NCI-H2081 treated with DMSO at 0.1 percent for 48 hours (cell line): ENCODE measurements at regions not wholly inside any gene's neighbourhood (a gene's known extent, or its start where the extent isn't known, plus 50 kb on each side); places are given as distances from the start of the nearest gene placed in this dataset.
"Not testable (repeated sequence)": the region's sequence is repeated elsewhere in the genome, so short reads cannot be mapped to it uniquely, and the experiment has no call there.

Experiments
- DNase-seq: peaks from one replicate; lab custom pipeline; 2025; lab: John Stamatoyannopoulos, UW

DNA sequence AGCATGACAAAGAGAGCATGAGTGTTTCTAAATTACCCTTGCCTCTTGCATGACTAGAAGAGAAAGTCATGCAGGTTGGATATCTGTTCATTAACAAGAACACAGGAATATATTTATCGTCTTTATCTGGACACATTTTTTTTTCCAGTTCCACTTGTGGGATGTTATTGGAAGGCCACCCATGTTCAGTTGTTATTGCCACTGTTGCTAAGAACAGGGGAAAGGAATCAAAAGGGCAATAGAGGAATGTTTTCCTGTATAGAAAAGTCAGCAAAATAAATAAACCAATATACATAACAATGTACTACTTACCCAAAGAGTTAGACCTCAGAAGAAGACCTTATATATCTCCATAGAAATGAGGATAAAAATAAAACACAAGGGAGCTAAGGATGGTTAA lies 270.1 kb downstream of the QDPR start:
- DNase-seq = no peak

DNA sequence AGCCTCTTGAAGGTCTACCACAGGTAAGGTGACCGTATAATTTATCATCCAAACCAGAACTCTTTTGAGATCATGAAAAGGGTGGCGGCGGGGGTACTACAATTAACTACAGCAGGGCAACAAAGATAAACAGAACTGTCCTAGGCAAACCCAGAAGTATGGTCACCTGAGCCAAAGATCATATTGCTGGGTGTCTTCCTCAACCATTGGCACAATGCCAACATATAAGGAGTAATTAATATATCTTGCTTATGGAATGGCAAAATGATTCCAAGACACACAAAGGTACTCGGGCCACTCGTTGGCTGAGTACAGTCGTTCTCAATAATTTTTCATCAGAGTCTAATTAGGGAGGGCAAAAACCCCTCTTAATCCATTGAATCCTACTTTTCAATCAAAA lies 273.3 kb downstream of the QDPR start:
- no peak for DNase-seq

DNA sequence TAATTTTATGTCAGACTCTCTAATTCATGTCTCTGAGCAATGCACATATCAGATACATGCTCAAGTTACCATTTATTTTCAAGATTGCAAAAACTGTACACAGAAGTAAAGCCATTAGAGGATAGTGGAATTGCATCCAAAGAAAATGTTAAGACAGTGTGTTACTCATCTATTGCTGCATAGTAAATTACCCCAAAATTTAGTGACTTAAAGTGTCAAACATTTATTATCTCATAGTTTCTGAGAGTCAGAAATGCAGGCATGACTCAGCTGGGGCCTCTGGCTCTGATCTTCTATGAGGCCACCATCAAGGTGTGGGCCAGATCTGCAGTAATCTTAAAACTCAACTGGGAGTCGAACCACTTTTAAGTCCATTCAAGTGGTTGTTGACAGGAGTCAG lies 275.2 kb downstream of the QDPR start:
- DNase-seq = no peak

DNA sequence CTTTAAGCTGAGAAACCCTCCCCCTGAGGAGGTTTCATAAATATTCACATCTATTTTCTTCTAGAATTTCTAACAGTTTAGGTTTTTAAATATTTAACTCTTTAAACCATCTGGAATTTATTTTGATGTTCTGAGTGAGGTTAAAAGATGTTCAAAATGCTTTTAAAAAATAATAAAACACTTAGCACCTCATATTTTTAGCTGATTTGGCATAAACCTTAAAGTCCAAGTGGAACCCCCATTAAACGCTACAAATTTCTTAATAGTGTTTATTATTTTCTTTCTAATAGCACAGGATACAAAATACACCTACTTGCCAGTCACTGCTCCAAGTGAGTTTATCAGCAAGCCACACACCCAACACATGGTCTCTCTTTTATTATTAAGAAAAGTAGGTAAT lies 277.2 kb downstream of the QDPR start:
- no peak for DNase-seq

DNA sequence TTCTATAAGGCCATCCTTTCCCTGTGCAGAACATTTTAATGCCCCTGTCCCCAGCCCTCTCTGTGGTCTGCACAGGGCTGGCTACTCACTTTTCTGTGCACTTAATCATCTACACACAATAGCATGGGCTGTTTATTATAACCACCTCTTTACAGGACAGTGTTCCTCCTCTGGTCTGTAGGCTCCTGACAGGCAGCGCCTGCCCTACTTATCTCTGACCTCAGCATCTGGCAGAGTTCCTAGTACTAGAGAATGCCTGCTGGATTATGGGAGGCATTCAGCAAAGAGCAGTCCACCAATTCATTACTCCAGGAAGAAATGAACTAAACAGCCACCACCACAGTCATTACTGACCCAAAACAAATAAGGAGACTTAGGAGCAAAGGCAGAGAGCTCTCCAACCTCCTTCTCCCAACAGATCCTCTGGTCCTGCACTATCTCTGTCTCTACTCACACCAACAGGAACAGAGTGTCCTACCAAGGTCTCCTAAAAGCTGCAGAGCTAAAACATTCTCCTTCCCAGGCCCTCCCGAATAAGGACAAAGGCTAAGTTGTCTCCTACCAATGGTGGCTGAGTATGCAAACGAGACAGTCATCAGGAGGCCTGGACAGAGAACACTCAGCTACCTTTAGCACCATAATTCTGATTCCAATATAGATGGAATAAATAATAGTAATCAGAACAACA lies 279.2 kb downstream of the QDPR start:
- no peak for DNase-seq

DNA sequence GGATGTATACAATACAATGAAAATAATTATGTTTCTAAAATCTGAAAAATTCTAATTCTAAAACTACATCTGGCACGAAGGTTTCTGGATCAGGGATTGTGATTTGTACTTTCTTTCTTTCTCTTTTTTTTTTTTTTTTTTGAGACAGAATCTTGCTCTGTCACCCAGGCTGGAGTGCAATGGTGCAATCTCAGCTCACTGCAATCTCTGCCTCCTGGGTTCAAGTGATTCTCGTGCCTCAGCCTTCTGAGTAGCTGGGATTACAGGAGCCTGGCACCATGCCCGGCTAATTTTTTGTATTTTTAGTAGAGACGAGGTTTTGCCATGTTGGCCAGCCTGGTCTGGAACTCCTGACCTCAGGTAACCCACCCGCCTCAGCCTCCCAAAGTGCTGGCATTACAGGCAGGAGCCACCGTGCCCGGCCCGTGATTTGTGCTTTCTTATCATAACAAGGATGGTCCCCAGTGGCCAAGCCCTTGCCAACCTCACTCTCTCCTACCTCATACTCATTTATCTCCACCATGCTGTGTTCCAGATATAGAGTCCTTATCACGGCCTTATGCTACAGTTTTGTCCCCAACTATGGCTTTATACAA lies 279.9 kb downstream of the QDPR start:
- not testable (repeated sequence) for DNase-seq

DNA sequence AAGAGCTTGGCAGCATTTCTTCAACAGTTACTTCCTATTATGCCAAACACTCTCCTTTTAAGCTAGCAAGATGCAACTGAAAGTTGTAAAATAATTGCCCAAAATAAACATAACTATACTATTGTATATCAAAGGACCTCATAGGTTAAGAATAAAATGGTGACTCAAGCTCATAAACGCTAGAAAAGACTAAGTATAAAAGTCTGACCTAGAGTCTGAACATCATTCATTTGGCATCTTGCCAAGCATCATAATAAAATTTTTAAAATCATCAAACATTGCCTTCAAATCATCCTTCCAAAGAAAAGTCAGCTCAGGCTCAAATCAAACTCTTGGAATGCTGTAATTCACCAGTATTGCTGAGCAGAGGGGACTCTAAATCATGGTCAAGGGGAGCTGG lies 281.2 kb downstream of the QDPR start:
- DNase-seq = no peak

DNA sequence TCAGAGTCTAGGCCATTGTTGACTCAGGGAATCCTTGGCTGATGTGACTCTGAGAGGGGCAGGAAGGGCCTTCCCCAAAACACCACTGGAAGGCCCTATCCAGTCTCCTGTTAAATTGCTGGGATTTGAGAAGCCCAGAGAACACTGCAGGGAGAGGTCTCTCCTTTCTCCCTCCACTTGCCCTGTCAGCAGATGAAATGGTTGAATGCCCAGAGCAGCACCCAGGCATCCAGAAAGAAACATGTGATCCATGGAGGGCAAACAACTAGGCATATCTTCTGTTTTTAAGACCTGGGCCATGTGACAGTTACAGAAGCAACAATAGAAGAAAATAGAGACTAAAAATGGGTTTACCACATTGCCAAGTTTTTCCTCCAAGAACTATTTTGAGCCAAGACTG lies 291.1 kb downstream of the QDPR start:
- DNase-seq = no peak

DNA sequence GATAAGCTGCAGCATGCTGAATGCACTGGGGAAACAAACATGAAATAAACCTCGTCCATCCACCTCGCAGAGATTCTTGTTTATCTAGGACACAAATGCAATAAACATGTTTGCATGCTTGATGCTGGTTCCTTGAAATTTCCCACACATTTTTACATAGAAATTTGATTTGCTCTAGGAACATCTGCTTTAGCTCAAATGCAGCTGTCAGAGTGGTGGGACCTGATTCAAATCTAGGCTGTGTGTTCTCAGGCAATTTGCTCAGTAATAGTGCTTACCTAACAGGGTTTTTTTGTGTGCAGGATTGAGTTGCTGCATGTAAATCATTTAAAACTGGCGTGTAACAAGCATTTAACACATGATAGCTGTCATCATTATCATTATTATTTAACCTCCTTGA lies 293.1 kb downstream of the QDPR start:
- DNase-seq = no peak

DNA sequence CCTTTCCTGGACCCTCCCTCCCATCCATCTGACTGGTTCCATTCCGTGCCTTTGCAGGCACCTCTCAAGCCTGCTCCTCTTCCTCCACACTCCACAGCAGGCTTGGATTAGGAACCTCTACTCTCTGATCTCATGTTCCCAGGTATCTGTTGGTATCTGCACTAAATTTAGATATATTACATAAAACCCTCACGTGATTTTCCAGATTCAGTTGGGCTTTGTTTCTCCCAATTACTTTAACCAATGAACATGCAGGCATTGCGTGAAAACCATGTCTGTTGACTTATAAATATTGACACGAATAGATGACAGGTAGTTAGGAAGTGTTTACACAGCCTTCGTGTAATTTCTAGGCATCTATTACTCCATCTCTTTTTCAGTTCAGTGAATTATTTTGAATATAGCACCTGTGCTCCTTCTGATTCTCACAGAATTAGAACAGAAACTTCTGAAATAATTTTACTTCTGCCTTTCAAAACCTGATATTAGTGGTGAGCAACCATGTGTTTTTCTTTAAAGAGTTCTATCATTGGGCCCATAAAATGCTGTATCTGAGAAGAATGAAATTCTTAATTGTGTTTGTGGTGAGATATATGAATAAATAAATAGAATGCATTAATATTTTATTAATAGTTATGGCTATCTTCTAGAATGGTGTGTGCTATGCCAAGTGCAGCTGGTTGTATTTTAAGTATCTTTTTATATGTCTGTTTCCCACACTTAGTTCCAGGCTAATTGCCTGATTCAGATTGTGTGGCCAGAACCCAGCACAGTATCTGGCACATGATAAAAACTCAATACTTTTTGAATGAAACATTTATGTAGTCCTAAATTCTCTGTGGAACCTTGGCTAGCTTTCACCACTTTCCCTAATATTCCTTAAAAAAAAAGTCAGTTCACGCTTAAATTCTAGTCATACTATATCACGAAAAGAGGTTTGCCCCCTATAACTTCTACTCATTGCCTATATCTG lies 304.8 kb downstream of the QDPR start:
- peak; percentile 81 for DNase-seq

DNA sequence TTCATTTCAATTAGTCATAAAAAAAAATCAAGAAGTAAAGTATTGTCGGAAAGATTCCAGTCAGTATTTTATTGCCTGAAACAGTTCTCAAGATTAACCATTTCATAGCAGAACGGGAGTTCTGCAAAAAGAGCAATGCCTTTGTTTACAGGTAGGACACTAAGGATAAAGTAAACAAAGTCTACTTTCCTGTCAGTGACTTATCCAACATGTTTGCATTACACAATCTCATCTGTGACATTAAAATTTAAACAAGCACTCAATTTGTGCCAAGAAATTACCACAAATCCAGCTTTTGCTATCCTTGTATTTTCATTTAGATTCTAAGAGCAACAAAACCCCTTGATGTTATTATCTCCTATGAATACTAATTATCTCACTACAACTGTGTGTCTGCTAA lies 306.5 kb upstream of the LDB2 start:
- DNase-seq = no peak

DNA sequence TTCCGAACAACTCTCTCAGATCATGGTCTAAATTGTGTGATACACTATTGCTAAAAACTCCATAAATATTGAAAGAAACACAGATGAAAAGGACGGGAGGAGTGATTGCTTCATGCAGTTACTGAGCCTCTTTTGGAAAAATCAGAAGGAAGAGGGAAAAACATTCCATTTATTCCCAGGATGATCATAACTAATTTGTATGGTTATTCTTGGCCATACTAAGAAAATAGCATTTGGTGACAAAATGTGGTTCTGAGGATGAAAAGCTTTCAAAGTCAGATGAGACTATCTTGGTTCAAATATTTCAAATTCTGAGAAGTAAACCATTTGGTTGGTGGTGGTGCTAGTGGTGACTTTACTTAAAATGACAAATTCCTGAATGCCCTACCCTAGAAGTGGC lies 305.4 kb upstream of the LDB2 start:
- no peak for DNase-seq

DNA sequence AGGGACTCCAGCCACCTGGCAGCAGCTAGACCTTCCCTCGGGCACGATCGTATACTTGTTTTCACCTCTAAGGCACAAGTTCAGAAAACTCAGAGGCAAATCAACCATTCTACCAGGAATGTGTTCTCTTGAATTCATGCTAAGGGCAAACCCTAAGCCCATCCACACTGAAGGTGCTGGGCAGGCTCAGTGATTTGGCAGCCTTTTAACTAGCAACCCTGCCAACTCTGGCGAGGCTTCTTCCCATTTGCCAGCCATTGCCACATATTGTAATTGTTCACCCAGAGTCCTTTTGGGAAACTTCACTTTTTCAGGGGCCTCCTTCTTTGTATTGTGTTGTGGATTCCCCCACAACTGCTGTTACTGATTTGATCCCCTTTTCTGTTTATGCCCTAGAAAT lies 298.6 kb upstream of the LDB2 start:
- no peak for DNase-seq

DNA sequence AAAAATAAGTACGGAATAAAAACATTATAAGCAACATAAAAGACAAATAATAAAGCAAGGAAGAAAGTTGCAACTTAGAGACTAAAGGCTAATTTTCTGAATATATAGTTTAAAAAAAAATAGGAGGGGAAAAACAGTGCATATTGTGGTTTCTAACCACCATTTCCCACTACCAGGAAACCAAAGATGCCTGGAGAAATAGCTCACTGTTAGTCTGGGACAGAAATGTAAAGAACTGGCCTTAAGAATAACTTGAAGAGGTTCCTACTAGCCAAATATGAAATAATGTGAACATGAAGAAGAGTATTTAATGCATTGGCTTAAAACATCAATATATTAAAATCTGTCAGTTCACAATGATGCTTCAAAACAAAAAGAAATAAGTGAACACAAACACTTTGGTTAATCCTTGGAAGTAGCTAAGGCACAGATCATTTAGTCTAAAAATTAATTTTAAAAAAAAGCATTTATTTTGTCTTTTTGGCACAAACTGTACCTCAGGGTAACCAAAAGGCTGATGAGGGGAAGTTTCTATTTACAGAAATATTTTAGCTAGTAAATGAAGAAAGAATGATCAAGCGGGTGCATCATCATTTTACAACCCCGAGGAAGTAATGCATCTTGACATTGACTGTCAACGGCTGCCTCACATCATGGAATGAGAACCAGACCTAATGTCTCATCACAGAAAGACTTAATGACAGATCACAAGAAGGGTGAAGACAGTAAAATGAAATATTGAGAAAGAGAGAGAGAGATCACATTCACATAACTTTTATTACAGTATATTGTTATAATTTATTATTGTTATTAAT lies 297.2 kb upstream of the LDB2 start:
- DNase-seq = no peak

DNA sequence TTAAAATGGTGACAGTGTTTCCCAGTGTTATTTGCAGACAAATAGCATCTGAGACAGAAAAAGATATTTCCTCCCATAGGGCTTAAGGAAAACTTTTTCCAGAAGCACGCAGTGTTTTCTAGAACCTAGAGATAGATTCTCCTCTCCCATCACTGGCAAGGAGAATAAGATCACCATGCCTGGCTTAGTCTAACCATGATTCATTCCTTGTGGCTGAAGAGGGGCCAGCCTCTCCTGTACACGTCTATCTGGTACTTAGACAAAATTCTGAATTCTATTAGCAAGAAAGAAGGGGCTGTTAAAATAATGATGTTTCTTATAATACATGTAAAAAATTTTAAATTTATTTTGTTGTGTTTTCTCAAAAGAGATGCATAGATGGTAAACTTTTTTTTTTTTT lies 296.1 kb upstream of the LDB2 start:
- no peak for DNase-seq

DNA sequence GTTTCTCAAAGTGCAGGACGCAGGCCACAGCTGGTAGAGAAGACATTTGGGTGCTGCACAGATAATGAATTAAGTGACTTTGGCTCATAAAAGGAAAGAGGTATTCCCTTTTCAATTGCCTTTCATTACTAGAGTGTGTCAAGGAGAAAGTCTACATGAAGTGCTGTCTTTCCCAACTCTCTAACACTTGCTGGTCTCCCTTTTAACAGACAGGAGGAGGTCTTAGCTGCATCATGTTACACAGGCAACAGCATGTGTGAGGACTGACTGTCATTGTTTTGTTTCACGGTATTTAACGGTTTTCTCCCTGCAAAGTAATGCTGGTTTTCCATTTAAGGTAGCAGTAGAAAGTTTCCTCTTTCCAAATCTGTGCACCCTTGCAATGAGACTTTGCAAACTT lies 291.3 kb upstream of the LDB2 start:
- DNase-seq = no peak

DNA sequence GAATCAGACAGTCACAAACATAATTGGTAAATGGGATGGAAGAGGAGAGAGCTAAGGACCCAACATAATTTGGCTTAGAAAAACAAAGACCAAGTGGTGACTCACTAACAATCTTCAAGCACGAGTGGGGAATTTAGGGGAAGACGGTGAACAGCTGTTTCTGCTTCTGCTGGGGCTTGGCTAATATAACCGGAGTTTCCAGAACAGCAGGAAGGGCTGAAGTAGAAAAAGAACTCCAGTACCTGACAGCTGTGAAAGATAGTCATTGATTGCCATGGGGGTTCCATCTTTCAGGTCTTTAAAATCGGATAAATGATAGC lies 290.9 kb upstream of the LDB2 start:
- no peak for DNase-seq

DNA sequence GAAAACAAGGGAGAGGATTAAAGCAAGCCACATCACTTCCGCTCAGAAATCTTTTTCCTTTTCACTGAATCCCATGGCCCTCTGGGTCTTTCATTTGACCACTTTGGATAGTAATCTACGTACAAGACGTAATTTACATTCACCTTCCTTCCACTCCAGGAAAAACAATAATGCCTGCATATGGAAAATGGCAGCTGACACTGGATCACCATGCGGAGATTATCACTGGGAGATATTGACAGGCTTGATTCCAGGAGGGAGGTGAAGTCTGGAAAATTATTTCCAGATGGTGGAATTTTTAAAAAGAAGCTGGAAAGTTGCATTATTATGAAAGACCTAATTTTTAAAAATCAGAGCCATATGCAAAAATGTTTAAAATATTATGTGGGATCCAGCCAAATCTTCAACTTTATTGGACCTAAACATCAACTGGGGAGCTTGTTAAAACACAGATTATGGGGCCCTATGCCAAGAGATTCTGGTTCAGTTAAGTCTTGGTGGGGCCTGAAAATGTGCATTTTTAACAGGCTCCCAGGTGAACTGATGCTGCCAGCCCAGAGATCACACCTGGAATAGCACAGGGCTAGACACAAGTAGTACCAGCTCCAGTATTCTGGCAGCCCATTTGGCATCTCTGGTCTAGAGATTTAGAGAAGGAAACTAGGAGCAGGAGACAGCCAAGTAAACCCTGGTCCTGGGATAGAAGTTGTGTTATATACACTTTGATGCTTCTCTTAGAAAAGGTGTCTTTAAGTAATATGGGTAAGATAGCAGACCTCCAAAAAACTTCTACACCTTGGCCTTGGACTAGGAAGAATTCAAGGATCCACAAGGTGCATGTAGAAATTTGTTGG lies 290.3 kb upstream of the LDB2 start:
- DNase-seq = no peak

DNA sequence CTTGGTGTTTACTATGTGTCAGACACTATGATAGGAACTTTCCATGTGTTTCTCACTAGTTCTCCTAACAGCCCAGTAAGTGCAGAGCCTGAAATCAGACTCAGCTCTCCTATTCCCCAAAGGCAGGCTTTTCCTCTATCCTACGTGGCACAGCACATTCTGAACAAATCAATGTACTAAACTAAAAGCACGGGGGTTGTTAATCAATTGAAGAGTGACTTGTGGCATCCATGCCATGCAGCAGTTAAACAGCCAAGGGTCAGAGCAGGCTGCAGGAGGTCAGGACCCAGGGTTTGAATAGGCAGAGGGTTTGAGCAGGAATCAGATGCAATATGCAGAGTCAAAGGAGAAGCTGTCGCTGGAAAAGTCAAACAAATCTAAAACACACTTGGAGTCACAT lies 289.7 kb upstream of the LDB2 start:
- no peak for DNase-seq

DNA sequence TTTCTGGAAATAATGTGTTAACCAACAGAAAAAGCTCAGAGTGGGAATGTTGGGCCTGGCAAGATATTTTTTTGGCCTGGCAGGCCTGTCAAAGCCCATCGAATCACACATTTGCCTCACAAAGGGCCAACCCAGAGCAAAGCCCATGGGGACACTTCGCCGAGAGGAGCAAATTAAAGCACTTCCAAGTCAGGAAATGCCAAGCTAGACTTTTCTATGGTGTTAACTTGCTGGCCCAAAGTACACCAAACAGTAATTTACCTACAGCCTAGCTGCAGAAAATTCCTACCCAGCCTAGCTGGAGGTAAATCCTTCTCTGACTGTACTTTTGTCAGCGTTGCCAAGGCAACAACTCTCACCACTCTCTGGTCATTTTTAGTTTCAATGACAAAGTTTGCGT lies 288.6 kb upstream of the LDB2 start:
- DNase-seq = no peak

DNA sequence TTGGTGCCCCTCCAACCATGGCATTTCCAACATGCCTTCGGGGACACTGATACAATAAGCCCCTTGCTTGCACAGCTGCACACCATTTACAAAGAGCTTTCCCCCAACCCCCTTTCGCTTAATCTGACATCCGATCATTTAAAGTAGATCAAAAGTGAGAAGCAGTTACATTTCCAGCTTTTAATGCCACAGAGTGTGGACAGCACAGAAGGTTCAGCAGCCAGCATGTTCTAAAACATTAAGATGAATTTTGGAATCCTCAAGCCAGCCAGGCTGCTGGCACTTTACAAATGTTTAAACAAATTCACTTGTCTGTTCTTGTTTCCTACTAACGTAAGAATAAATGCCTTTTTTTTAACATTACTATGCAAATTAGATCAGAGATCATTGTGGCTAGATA lies 284.4 kb upstream of the LDB2 start:
- no peak for DNase-seq

DNA sequence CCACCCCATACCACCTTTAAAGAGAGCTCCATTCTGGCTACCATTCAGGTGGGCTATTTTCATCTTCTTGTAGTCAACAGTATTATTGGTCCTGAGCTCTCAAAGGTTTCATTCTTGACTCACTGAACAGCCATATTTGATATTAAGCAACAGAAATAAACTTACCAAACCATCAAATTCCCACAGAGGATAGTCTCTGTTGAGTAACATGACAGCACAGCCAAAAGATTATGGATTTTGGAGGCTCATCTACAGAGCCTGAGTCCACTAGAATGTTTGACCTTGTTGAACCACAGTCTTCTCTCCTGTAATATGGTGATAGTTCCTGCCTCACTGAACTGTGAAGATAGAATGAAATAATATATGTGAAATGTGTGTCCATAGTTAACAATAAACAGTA lies 276.3 kb upstream of the LDB2 start:
- DNase-seq = no peak
